GDM1 (cell line): ENCODE measurements at regions not wholly inside any gene's neighbourhood (a gene's known extent, or its start where the extent isn't known, plus 50 kb on each side); places are given as distances from the start of the nearest gene placed in this dataset.
A peak's percentile ranks its signal among the peaks of the same experiment; 100 is the strongest.
"Not testable (repeated sequence)": the region's sequence is repeated elsewhere in the genome, so short reads cannot be mapped to it uniquely, and the experiment has no call there.

ENCODE experiments used
- DNase-seq: peaks from one replicate; lab custom pipeline; 2025; lab: John Stamatoyannopoulos, UW

GRCh38 chr1:149361310-149361709 is 113.5 kb upstream of the NBPF19 start:
- not testable (repeated sequence) for DNase-seq

- DNase-seq = not testable (repeated sequence)
These were observed 110.5 kb upstream of the NBPF19 start for GRCh38 chr1:149364188-149364981.

- not testable (repeated sequence) for DNase-seq
These were observed 108.4 kb upstream of the NBPF19 start for GRCh38 chr1:149366402-149366801.

- not testable (repeated sequence) for DNase-seq
These were observed 107.3 kb upstream of the NBPF19 start for GRCh38 chr1:149367472-149368044.

- DNase-seq = not testable (repeated sequence)
These were observed 106.5 kb upstream of the NBPF19 start for GRCh38 chr1:149368337-149368736.

- DNase-seq = not testable (repeated sequence)
These were observed 105.8 kb upstream of the NBPF19 start for GRCh38 chr1:149369081-149369480.

GRCh38 chr1:149371955-149372354 is 102.9 kb upstream of the NBPF19 start:
- DNase-seq = not testable (repeated sequence)

GRCh38 chr1:149378462-149378861 is 96.4 kb upstream of the NBPF19 start:
- not testable (repeated sequence) for DNase-seq

- DNase-seq = peak; percentile 41
These were observed 84.5 kb upstream of the NBPF19 start for GRCh38 chr1:149390173-149390926.

GRCh38 chr1:149390931-149391330 is 83.9 kb upstream of the NBPF19 start:
- not testable (repeated sequence) for DNase-seq

- not testable (repeated sequence) for DNase-seq
These were observed 79.0 kb upstream of the NBPF19 start for GRCh38 chr1:149395802-149396201.

- DNase-seq = not testable (repeated sequence)
These were observed 76.3 kb upstream of the NBPF19 start for GRCh38 chr1:149398527-149398926.

- DNase-seq = not testable (repeated sequence)
These were observed 66.4 kb upstream of the NBPF19 start for GRCh38 chr1:149408404-149408803.

GRCh38 chr1:149415373-149415772 is 59.5 kb upstream of the NBPF19 start:
- not testable (repeated sequence) for DNase-seq

- DNase-seq = not testable (repeated sequence)
These were observed 56.1 kb upstream of the NBPF19 start for GRCh38 chr1:149418782-149419181.

GRCh38 chr1:149423122-149423521 is 51.7 kb upstream of the NBPF19 start:
- DNase-seq = not testable (repeated sequence)
